ENCODE measurements at regions not wholly inside any gene's neighbourhood (a gene's known extent, or its start where the extent isn't known, plus 50 kb on each side); places are given as distances from the start of the nearest gene placed in this dataset.
"Not testable (repeated sequence)": the region's sequence is repeated elsewhere in the genome, so short reads cannot be mapped to it uniquely, and the experiment has no call there.

DNA sequence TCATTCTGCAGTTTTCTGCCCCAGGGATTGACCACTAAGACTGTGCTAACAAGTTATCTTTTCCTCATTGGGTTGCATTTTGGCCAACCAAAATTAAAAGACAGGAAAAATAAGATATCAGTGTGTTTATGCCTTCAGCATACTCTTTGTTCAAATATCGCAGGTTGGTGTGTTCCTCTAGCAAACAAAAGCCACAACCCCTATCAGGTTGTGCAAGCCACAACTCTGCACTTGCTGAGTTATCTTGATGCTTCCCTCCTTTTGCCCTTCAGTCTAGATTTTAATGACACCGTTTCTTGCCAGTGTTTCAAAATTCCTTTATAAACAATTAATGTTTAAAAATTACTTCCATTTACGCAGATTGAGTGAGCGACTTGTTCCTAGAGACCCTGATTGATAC lies 1164.2 kb downstream of the NSUN3 start:
- Histone ChIP-seq H3K36me3 (no peaks in the 10 kb centered on the region), H3K27ac (no peak overlapping the region), H3K9me3 (ENCODE audit: severe bottlenecking) (no peaks in the 10 kb centered on the region), H3K4me3 (ENCODE audit: low read depth, low read length) (no peak overlapping the region), H3K27me3 (ENCODE audit: insufficient read depth, low read depth, severe bottlenecking) (peaks cover 22% of the 10 kb centered on the region)
- TF ChIP-seq, protein P1, sequence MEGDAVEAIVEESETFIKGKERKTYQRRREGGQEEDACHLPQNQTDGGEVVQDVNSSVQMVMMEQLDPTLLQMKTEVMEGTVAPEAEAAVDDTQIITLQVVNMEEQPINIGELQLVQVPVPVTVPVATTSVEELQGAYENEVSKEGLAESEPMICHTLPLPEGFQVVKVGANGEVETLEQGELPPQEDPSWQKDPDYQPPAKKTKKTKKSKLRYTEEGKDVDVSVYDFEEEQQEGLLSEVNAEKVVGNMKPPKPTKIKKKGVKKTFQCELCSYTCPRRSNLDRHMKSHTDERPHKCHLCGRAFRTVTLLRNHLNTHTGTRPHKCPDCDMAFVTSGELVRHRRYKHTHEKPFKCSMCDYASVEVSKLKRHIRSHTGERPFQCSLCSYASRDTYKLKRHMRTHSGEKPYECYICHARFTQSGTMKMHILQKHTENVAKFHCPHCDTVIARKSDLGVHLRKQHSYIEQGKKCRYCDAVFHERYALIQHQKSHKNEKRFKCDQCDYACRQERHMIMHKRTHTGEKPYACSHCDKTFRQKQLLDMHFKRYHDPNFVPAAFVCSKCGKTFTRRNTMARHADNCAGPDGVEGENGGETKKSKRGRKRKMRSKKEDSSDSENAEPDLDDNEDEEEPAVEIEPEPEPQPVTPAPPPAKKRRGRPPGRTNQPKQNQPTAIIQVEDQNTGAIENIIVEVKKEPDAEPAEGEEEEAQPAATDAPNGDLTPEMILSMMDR (IDR thresholded peaks at IDR 0.05; ENCODE audit: low read depth, low read length), result no peak
- DNase-seq, result no peak

DNA sequence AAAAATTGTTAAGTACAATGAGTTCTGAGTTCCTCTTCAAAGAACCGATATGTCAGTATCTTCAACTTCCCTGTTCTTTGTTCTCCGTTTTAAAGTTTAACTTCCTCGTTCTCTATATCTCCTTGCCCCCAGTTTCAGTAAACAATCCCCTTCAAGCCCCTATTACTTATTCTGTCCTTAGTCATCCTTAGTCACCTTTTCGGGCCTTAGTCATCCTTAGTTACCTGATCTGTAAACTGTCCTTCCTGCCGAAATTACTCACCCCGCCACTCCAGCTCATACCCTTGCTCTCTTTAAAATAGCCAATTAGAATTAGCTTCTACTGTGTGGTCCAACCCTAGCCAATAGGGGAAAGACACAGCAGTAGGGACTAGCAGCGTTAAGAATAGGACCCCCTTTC lies 1165.6 kb downstream of the NSUN3 start:
- peaks cover 23% of the 10 kb centered on the region for H3K27me3 ChIP-seq (ENCODE audit: insufficient read depth, low read depth, severe bottlenecking)
- TF ChIP-seq, protein P1 (IDR thresholded peaks at IDR 0.05; ENCODE audit: low read depth, low read length), result no peak

DNA sequence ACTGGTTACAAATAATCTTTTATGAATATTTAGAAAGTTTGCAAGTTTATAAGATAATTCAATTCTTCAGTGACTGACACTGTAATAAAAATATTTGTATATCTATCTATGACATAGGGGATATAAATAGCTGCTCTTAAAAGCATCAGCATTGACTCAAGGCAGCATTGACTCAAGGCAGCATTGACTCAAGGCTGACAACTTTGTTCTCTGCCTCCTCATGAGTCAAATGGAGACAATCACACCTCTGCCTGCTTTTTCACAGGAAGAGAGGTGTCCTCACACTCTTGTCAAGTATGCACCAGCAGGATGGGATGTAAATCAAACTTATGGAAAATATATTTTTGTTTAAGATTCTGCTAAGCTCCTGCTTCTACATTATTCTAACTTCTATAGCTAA lies 1173.1 kb downstream of the NSUN3 start:
- TF ChIP-seq, protein P1 (IDR thresholded peaks at IDR 0.05; ENCODE audit: low read depth, low read length), result no peak
- Histone ChIP-seq H3K4me3 (ENCODE audit: low read depth, low read length) (no peak overlapping the region), H3K9me3 (ENCODE audit: severe bottlenecking) (no peaks in the 10 kb centered on the region), H3K36me3 (no peaks in the 10 kb centered on the region), H3K27me3 (ENCODE audit: insufficient read depth, low read depth, severe bottlenecking) (peaks cover 33% of the 10 kb centered on the region), H3K27ac (no peak overlapping the region)
- DNase-seq, result no peak

More for the DNA sequence above, 1165.6 kb downstream of the NSUN3 start:
- DNase-seq, result no peak
- H3K9me3 ChIP-seq (ENCODE audit: severe bottlenecking), result no peaks in the 10 kb centered on the region
- H3K4me3 ChIP-seq (ENCODE audit: low read depth, low read length), result no peak overlapping the region
- H3K27ac ChIP-seq, result no peak overlapping the region
- H3K36me3 ChIP-seq, result no peaks in the 10 kb centered on the region

DNA sequence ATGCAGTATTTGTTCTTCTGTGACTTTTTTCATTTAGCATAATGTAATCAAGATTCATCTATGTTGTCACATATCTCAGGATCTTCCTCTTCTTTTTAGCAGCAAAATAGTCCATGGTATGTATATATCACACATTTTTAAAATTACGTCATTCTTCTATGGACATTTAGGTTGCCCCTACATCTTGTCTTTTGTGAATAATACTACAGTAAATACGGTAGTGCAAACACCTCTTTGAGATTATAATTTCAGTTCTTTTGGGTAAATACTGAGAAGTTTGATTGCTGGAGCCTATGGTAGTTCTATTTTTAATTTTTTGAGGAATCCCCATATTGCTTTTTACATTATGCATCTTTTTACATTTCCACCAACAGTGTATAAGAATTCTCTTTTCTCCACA lies 1174.9 kb downstream of the NSUN3 start:
- DNase-seq, result no peak
- no peaks in the 10 kb centered on the region for H3K36me3 ChIP-seq
- no peak overlapping the region for H3K27ac ChIP-seq
- H3K27me3 ChIP-seq (ENCODE audit: insufficient read depth, low read depth, severe bottlenecking), result peaks cover 49% of the 10 kb centered on the region
- no peak overlapping the region for H3K4me3 ChIP-seq (ENCODE audit: low read depth, low read length)
- TF ChIP-seq, protein P1 (IDR thresholded peaks at IDR 0.05; ENCODE audit: low read depth, low read length), result no peak
- H3K9me3 ChIP-seq (ENCODE audit: severe bottlenecking), result no peaks in the 10 kb centered on the region

DNA sequence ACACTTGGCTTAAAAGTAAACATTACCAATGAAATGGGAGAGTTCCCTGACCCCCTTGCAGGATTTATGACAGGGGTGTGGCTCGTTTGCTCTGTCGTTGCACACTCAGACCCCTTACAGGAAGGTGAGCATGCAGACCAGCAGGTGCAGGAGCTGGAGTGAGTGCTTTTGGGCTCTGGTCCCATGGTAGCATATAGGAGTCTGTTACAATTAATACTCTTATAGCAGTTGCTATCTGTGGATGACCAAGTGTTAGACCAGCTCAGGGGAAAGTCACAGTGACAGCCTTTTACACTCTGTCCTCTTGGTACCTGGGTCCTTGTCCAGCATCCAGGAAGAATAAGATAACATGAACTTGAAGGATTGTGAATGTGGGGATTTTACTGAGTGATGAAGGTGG lies 1177.5 kb downstream of the NSUN3 start:
- Histone ChIP-seq H3K27me3 (ENCODE audit: insufficient read depth, low read depth, severe bottlenecking) (peaks cover 48% of the 10 kb centered on the region), H3K36me3 (no peaks in the 10 kb centered on the region), H3K4me3 (ENCODE audit: low read depth, low read length) (no peak overlapping the region), H3K27ac (no peak overlapping the region), H3K9me3 (ENCODE audit: severe bottlenecking) (no peaks in the 10 kb centered on the region)
- TF ChIP-seq, protein P1 (IDR thresholded peaks at IDR 0.05; ENCODE audit: low read depth, low read length), result no peak
- no peak for DNase-seq

DNA sequence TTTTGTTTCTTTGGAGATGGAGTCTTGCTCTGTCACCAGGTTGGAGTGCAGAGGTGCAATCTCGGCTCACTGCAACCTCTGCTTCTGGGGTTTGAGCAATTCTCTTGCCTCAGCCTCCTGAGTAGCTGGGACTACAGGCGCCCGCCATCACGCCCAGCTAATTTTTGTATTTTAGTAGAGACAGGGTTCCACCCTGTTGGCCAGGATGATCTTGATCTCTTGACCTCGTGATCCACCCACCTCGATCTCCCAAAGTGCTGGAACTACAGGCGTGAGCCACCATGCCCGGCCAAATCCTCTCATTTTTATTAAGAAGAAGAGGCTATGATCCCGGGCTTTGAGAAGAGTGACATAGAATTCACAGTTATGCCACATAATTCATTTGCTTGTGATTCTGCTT lies 1178.4 kb downstream of the NSUN3 start:
- H3K4me3 ChIP-seq (ENCODE audit: low read depth, low read length); H3K27ac ChIP-seq; H3K9me3 ChIP-seq (ENCODE audit: severe bottlenecking); H3K36me3 ChIP-seq; DNase-seq: not testable (repeated sequence)
- H3K27me3 ChIP-seq (ENCODE audit: insufficient read depth, low read depth, severe bottlenecking), result peaks cover 44% of the 10 kb centered on the region
